Ovary (tissue), 7 donors: ENCODE measurements at regions not wholly inside any gene's neighbourhood (a gene's known extent, or its start where the extent isn't known, plus 50 kb on each side); places are given as distances from the start of the nearest gene placed in this dataset.

ENCODE experiments used
- DNase-seq, 5 donors: peaks; one replicate each; pipeline ENCODE4 v3.0.0-alpha.2; 2019 to 2020
- H3K27ac ChIP-seq, 2 donors: fragments of 200-600 bp; one replicate each; pipeline versions ENCODE4 v1.5.1 to v1.8.0; 2019 to 2022
- H3K27me3 ChIP-seq: fragments of 200-600 bp; one replicate; pipeline ENCODE4 v1.8.0; 2022
- H3K36me3 ChIP-seq: fragments of 200-600 bp; sonication (generic); one replicate; pipeline ENCODE4 v1.5.1; 2019
- H3K4me1 ChIP-seq: one replicate; pipeline ENCODE4 v1.8.1; 2013; ENCODE audit warnings: mild to moderate bottlenecking, moderate library complexity; ENCODE audit not compliant: insufficient read depth
- H3K4me3 ChIP-seq: fragments of 200-600 bp; sonication (generic); one replicate; pipeline ENCODE4 v1.5.1; 2017
- H3K9me3 ChIP-seq, 2 donors: fragments of 200-600 bp in 1 of 2; sonication (generic) in 1 of 2; one replicate each; pipeline versions ENCODE4 v1.5.1 to v1.8.1; 2013 to 2019; ENCODE audit warnings: mild to moderate bottlenecking in 1 of 2, moderate library complexity in 1 of 2
- EP300 ChIP-seq: sonication (generic); formaldehyde crosslinking; IDR thresholded peaks from one replicate; pipeline ENCODE4 v1.6.1; 2017; ENCODE audit warnings: antibody characterized with exemption
- POLR2A ChIP-seq: fragments of 450-650 bp; IDR thresholded peaks from one replicate; pipeline ENCODE4 v1.6.1; 2017; ENCODE audit warnings: antibody characterized with exemption, mild to moderate bottlenecking, moderate library complexity
- WGBS, 3 donors: extraction: QIAGEN DNeasy Blood & Tissue Kit in 1 of 3; methylation state at CpG; one replicate each; pipeline versions ENCODE4 v1.1.5 to v1.1.7; 2013 to 2017; 5-methylcytosine and 5-hydroxymethylcytosine counted together
- intact Hi-C, 4 donors: fragments of 100-400 bp; cut with DNase I; formaldehyde crosslinking; loops; one replicate each; pipeline versions ENCODE4 v1.11.0 to v1.15.1; 2022 to 2023
- TF ChIP-seq, protein P1 (sequence below), 3 donors: fragments of 450-650 bp in 2 of 3; fragments of 200-600 bp in 1 of 3; IDR thresholded peaks; one replicate each; pipeline versions ENCODE4 v1.5.1 to v1.8.0; 2016 to 2022; ENCODE audit warnings: antibody characterized with exemption in 3 of 3, mild to moderate bottlenecking in 1 of 3
- donor health status: DM: no; HTN: no; CAD: no; lungs with moderate emphysema.
- donor health status: DM: no; HTN: no; CAD: no.
- donor health status: Bipolar disorder and iron deficiency.
- donor health status: DM: no; HTN: no; CAD: no.
- donor health status: DM: yes; HTN: yes; CAD: no.

- H3K9me3 ChIP-seq, result no peaks in the 10 kb centered on the region
- intact Hi-C loops, result no loop called here
- H3K36me3 ChIP-seq, result no peaks in the 10 kb centered on the region
- H3K4me1 ChIP-seq, result no peaks in the 10 kb centered on the region
- TF ChIP-seq POLR2A, result no peak
- TF ChIP-seq, protein P1, sequence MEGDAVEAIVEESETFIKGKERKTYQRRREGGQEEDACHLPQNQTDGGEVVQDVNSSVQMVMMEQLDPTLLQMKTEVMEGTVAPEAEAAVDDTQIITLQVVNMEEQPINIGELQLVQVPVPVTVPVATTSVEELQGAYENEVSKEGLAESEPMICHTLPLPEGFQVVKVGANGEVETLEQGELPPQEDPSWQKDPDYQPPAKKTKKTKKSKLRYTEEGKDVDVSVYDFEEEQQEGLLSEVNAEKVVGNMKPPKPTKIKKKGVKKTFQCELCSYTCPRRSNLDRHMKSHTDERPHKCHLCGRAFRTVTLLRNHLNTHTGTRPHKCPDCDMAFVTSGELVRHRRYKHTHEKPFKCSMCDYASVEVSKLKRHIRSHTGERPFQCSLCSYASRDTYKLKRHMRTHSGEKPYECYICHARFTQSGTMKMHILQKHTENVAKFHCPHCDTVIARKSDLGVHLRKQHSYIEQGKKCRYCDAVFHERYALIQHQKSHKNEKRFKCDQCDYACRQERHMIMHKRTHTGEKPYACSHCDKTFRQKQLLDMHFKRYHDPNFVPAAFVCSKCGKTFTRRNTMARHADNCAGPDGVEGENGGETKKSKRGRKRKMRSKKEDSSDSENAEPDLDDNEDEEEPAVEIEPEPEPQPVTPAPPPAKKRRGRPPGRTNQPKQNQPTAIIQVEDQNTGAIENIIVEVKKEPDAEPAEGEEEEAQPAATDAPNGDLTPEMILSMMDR (IDR thresholded peaks at IDR 0.05), result no peak
- TF ChIP-seq EP300, result no peak
- H3K27ac ChIP-seq, result no peak overlapping the region
- no peak overlapping the region for H3K4me3 ChIP-seq
- H3K27me3 ChIP-seq, result no peaks in the 10 kb centered on the region
- DNase-seq, result no peak
Measured at GRCh38 chr11:42345933-42346332, 886.5 kb upstream of the LRRC4C start.

DNA sequence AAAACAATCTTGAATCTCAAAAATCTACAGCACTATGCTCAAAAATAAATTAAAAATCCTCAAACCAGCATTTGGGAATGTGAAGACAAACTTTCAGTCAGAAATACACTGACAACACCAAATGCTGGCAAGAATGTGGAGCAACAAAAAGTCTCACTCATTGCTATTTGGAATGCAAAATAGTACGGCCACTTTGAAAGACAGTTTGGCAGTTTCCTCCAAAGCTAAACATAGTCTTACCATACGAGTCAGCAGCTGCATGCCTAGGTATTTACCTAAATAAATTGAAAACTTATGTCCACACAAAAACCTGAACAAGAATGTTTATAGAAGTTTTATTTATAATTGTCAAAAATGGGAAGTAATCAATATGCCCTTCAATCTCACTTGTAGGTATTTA lies 904.2 kb upstream of the LRRC4C start:
- H3K36me3 ChIP-seq, result no peaks in the 10 kb centered on the region
- H3K27ac ChIP-seq, result no peak overlapping the region
- WGBS, 3 donors, result 40 to 46% (median 43%) methylated on average over 2 of the region's 2 CpGs
- H3K4me3 ChIP-seq, result no peak overlapping the region
- no peak for TF ChIP-seq EP300
- no peak for TF ChIP-seq POLR2A
- TF ChIP-seq, protein P1 (IDR thresholded peaks at IDR 0.05), result no peak
- no peaks in the 10 kb centered on the region for H3K4me1 ChIP-seq
- no peaks in the 10 kb centered on the region for H3K27me3 ChIP-seq
- intact Hi-C loops, result no loop called here
- no peak for DNase-seq
- no peaks in the 10 kb centered on the region for H3K9me3 ChIP-seq

DNA sequence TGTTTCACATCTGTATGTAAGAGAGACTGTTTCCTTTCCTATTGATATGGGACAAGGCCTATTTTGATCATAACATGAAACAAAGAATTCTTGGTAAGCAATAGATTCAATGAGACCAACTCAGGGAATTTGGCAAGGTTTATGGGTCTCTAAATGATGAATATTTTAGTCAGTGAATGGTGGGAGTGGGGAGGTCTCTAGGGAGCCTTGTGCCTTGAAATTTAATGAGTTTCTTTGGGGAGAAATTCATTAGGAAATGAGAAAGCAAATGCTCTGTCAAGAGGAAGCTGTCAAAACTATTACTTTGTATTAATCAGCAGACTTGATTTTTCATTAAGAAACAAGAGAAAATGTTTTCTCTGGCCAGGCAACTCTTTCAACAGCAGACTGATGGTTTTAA lies 921.7 kb upstream of the API5 start:
- Histone ChIP-seq H3K4me3 (no peak overlapping the region), H3K4me1 (no peaks in the 10 kb centered on the region), H3K9me3 (no peaks in the 10 kb centered on the region), H3K27ac (no peak overlapping the region), H3K36me3 (no peaks in the 10 kb centered on the region), H3K27me3 (no peaks in the 10 kb centered on the region)
- DNase-seq, result no peak
- no peak for TF ChIP-seq POLR2A
- TF ChIP-seq EP300, result no peak
- TF ChIP-seq, protein P1 (IDR thresholded peaks at IDR 0.05), result no peak
- intact Hi-C loops, result no loop called here

- no peak overlapping the region for H3K4me3 ChIP-seq
- DNase-seq, result no peak
- H3K27me3 ChIP-seq, result no peaks in the 10 kb centered on the region
- intact Hi-C loops, result no loop called here
- no peaks in the 10 kb centered on the region for H3K9me3 ChIP-seq
- no peaks in the 10 kb centered on the region for H3K36me3 ChIP-seq
- no peaks in the 10 kb centered on the region for H3K4me1 ChIP-seq
- no peak for TF ChIP-seq EP300
- no peak for TF ChIP-seq POLR2A
- TF ChIP-seq, protein P1 (IDR thresholded peaks at IDR 0.05), result no peak
- no peak overlapping the region for H3K27ac ChIP-seq
Measured at GRCh38 chr11:42397483-42397882, 914.3 kb upstream of the API5 start.

- no peak overlapping the region for H3K27ac ChIP-seq
- H3K27me3 ChIP-seq, result no peaks in the 10 kb centered on the region
- 33 to 43% (median 39%) methylated on average over 3 of the region's 3 CpGs for WGBS, 3 donors
- no peak for DNase-seq
- H3K9me3 ChIP-seq, result no peaks in the 10 kb centered on the region
- TF ChIP-seq EP300 (no peak), POLR2A (no peak)
- TF ChIP-seq, protein P1 (IDR thresholded peaks at IDR 0.05), result no peak
- no peak overlapping the region for H3K4me3 ChIP-seq
- no peaks in the 10 kb centered on the region for H3K36me3 ChIP-seq
- intact Hi-C loops, result no loop called here
- no peaks in the 10 kb centered on the region for H3K4me1 ChIP-seq
Measured at GRCh38 chr11:42407341-42407740, 904.5 kb upstream of the API5 start.
